K562 (cell line): ENCODE measurements at regions not wholly inside any gene's neighbourhood (a gene's known extent, or its start where the extent isn't known, plus 50 kb on each side); places are given as distances from the start of the nearest gene placed in this dataset.

ENCODE experiments used
- ATAC-seq: fragments of 200-7000 bp; cut with Tn5 transposase; 3 replicates; pipeline ENCODE4 v1.9.1; 2020; ENCODE audit warnings: moderate library complexity
- BruUV-seq: library from RNA; stranded (reverse); fragments of 400-500 nt; replicated peaks from 2 replicates; lab custom pipeline; 2021; lab: Mats Ljungman, UMichigan
- CTCF ChIA-PET: fragments of 300-600 bp; formaldehyde crosslinking; extraction: SDS; loops from one replicate; lab custom pipeline; 2021; ENCODE audit warnings: low intra/inter-chr PET ratio; lab: Yijun Ruan, JAX
- POLR2A ChIA-PET: fragments of 300-600, 350-650 bp; sonication (Branson Sonifier 250); formaldehyde crosslinking; extraction: SDS; loops from one replicate; lab custom pipeline; 2021; ENCODE audit warnings: antibody characterized with exemption, inconsistent platforms; lab: Yijun Ruan, JAX
- DNase-seq, 4 experiments: peaks; one replicate each; pipeline versions ENCODE4 v3.0.0 to v3.0.0-alpha.2; 2011 to 2018; ENCODE audit warnings: low spot score in 3 of 4, mixed read lengths in 3 of 4; ENCODE audit errors: extremely low read depth in 1 of 4
- FAIRE-seq: peaks from 2 replicates; lab custom pipeline; 2011; peaks lifted over from hg19 to GRCh38; lab: Jason Lieb, UNC
- H2AFZ ChIP-seq: 2 replicates; pipeline ENCODE4 v1.6.0; 2011; ENCODE audit warnings: low read depth, low read length, control low read depth, inconsistent platforms
- H3K27ac ChIP-seq: fragments of 200-600 bp; 3 replicates; pipeline ENCODE4 v1.8.0; 2011; ENCODE audit warnings: low read depth, mild to moderate bottlenecking, control low read depth, inconsistent platforms, low read length, moderate library complexity, mixed read lengths; ENCODE audit errors: extremely low read depth
- H3K27me3 ChIP-seq, 2 experiments: fragments of 300-600 bp in 1 of 2; 2 replicates in 1 of 2; 3 replicates in 1 of 2; pipeline versions ENCODE4 v1.6.0 to v1.8.0; 2011; ENCODE audit warnings: inconsistent platforms in 2 of 2, low read length in 2 of 2, mild to moderate bottlenecking in 1 of 2, mixed read lengths in 1 of 2, moderate library complexity in 1 of 2; ENCODE audit not compliant: control insufficient read depth in 2 of 2, insufficient read depth in 2 of 2
- H3K36me3 ChIP-seq: fragments of 300-600 bp; 3 replicates; pipeline ENCODE4 v1.8.0; 2011; ENCODE audit warnings: mild to moderate bottlenecking, low read length, inconsistent platforms; ENCODE audit not compliant: control insufficient read depth, insufficient read depth
- H3K4me1 ChIP-seq, 2 experiments: fragments of 200-600 bp in 1 of 2; replicated peaks in 1 of 2; 2 replicates in 1 of 2; 3 replicates in 1 of 2; pipeline versions ENCODE4 v1.5.1 to v1.8.0; 2011; ENCODE audit warnings: inconsistent platforms in 2 of 2, low read length in 2 of 2, mild to moderate bottlenecking in 1 of 2, mixed read lengths in 1 of 2, moderate library complexity in 1 of 2; ENCODE audit not compliant: control insufficient read depth in 2 of 2, insufficient read depth in 2 of 2
- H3K4me2 ChIP-seq: 2 replicates; pipeline ENCODE4 v1.6.1; 2011; ENCODE audit warnings: low read length, control low read depth, inconsistent platforms, mixed read lengths; ENCODE audit not compliant: insufficient read depth
- H3K4me3 ChIP-seq: fragments of 200-600 bp; sonication (generic), shearing (Covaris generic); 2 replicates; pipeline ENCODE4 v1.5.1; 2016; ENCODE audit warnings: control low read depth, inconsistent platforms
- H3K79me2 ChIP-seq: fragments of 200-600 bp; 3 replicates; pipeline ENCODE4 v1.8.0; 2011; ENCODE audit warnings: low read length, inconsistent platforms; ENCODE audit not compliant: control insufficient read depth, insufficient read depth
- H3K9ac ChIP-seq, 2 experiments: 2 replicates each; pipeline versions ENCODE4 v1.6.0 to v1.6.1; 2011; ENCODE audit warnings: low read depth in 2 of 2, low read length in 2 of 2, control low read depth in 1 of 2, inconsistent platforms in 1 of 2, mild to moderate bottlenecking in 1 of 2, mixed read lengths in 1 of 2; ENCODE audit not compliant: insufficient read depth in 1 of 2
- H3K9me1 ChIP-seq: one replicate; pipeline ENCODE4 v1.6.0; 2011; ENCODE audit warnings: inconsistent platforms, mild to moderate bottlenecking, low read length, moderate library complexity; ENCODE audit not compliant: control insufficient read depth, insufficient read depth
- H3K9me3 ChIP-seq: replicated peaks from 2 replicates; pipeline ENCODE4 v1.5.1; 2011; ENCODE audit warnings: low read depth, low read length, inconsistent platforms; ENCODE audit not compliant: control insufficient read depth, insufficient read depth
- H4K20me1 ChIP-seq: replicated peaks from 2 replicates; pipeline ENCODE4 v1.6.1; 2011; ENCODE audit warnings: low read length, inconsistent platforms, mixed read lengths; ENCODE audit not compliant: control insufficient read depth, insufficient read depth
- EP400 ChIP-seq: fragments of 450-650 bp; IDR thresholded peaks from 2 replicates; pipeline ENCODE4 v1.6.1; 2017; ENCODE audit warnings: antibody characterized with exemption, mild to moderate bottlenecking, moderate library complexity
- FOSL1 ChIP-seq: fragments of 200-800 bp; sonication (Bioruptor generic); conservative IDR thresholded peaks from 2 replicates; pipeline ENCODE4 v1.6.1; 2016; ENCODE audit warnings: missing genetic modification characterization, missing compliant biosample characterization
- IFI16 ChIP-seq: fragments of 250-450 bp; sonication (Bioruptor Pico); IDR thresholded peaks from 2 replicates; pipeline ENCODE4 v2.1.2; 2022; ENCODE audit warnings: mild to moderate bottlenecking, inconsistent platforms
- NFIX ChIP-seq: fragments of 250-450 bp; sonication (Bioruptor Pico); IDR thresholded peaks from 2 replicates; pipeline ENCODE4 v1.4.0; 2020; ENCODE audit warnings: low read depth, mild to moderate bottlenecking, moderate library complexity
- RBM17 ChIP-seq: fragments of 200-400 bp; formaldehyde crosslinking; IDR thresholded peaks from 2 replicates; pipeline ENCODE4 v1.6.1; 2017; ENCODE audit warnings: low read depth, mild to moderate bottlenecking, low read length, borderline replicate concordance
- SAFB2 ChIP-seq: fragments of 200-400 bp; formaldehyde crosslinking; IDR thresholded peaks from 2 replicates; pipeline ENCODE4 v1.6.1; 2018; ENCODE audit warnings: borderline replicate concordance, low read length, low read depth, moderate library complexity; ENCODE audit not compliant: severe bottlenecking
- TEAD1 ChIP-seq, 2 experiments: fragments of 450-650 bp in 1 of 2; sonication (generic) in 1 of 2; formaldehyde crosslinking; IDR thresholded peaks; 2 replicates each; pipeline versions ENCODE4 v1.4.0 to v1.8.0; 2020 to 2022; ENCODE audit warnings: mild to moderate bottlenecking in 2 of 2, missing genetic modification reagents in 1 of 2
- TFAP4 ChIP-seq: sonication (generic); formaldehyde crosslinking; IDR thresholded peaks from 2 replicates; pipeline ENCODE4 v1.8.0; 2022; ENCODE audit warnings: missing genetic modification reagents, mild to moderate bottlenecking, moderate library complexity, borderline replicate concordance
- ZBTB8A ChIP-seq: fragments of 450-650 bp; IDR thresholded peaks from 2 replicates; pipeline ENCODE4 v1.6.1; 2018; ENCODE audit warnings: mild to moderate bottlenecking, moderate library complexity; ENCODE audit not compliant: partially characterized antibody
- ZC3H4 ChIP-seq: sonication (generic); formaldehyde crosslinking; IDR thresholded peaks from 2 replicates; pipeline ENCODE4 v1.9.0; 2021; ENCODE audit warnings: missing genetic modification reagents, borderline replicate concordance
- ZNF133 ChIP-seq: fragments of 250-450 bp; sonication (Bioruptor Pico); IDR thresholded peaks from 2 replicates; pipeline ENCODE4 v1.4.0; 2020; ENCODE audit warnings: mild to moderate bottlenecking
- ZNF175 ChIP-seq: fragments of 200-800 bp; sonication (Bioruptor generic); IDR thresholded peaks from 2 replicates; pipeline ENCODE4 v1.6.1; 2016; ENCODE audit warnings: low read depth, mild to moderate bottlenecking, missing genetic modification characterization, missing compliant biosample characterization
- ZNF217 ChIP-seq: sonication (generic); formaldehyde crosslinking; IDR thresholded peaks from 2 replicates; pipeline ENCODE4 v1.8.0; 2022; ENCODE audit warnings: mild to moderate bottlenecking, missing genetic modification reagents
- ZNF3 ChIP-seq: fragments of 250-450 bp; sonication (Bioruptor Pico); IDR thresholded peaks from 2 replicates; pipeline ENCODE4 v1.5.0; 2021; ENCODE audit warnings: mild to moderate bottlenecking, moderate library complexity
- ZNF445 ChIP-seq: fragments of 250-450 bp; sonication (Bioruptor Pico); IDR thresholded peaks from 2 replicates; pipeline ENCODE4 v1.4.0; 2020; ENCODE audit warnings: low read depth, mild to moderate bottlenecking, moderate library complexity
- ZNF75A ChIP-seq: fragments of 450-650 bp; formaldehyde crosslinking; IDR thresholded peaks from 2 replicates; pipeline ENCODE4 v1.4.0; 2020; ENCODE audit warnings: mild to moderate bottlenecking
- WGBS: fragments of 100-300 bp; shearing (Covaris generic); methylation state at CpG from one replicate; pipeline ENCODE4 v1.1.6; 2016; ENCODE audit warnings: low coverage, mixed read lengths; ENCODE audit not compliant: insufficient coverage; ENCODE audit errors: missing lambda C conversion rate; 5-methylcytosine and 5-hydroxymethylcytosine counted together
- in situ Hi-C: fragments of 300-500 bp; cut with MboI; formaldehyde crosslinking; loops from 4 replicates; pipeline ENCODE4 v1.15.0; 2018; ENCODE audit warnings: inconsistent platforms, mixed read lengths
- intact Hi-C: fragments of 100-400 bp; cut with micrococcal nuclease; formaldehyde crosslinking; loops from 2 replicates; pipeline ENCODE4 v1.14.2; 2022

GRCh38 chr1:221397606-221398005 lies 344.3 kb downstream of the DUSP10 start:
- Histone ChIP-seq H3K36me3 (no peaks in the 10 kb centered on the region), H3K79me2 (no peaks in the 10 kb centered on the region), H3K27ac (no peak overlapping the region), H3K9me1 (no peaks in the 10 kb centered on the region), H4K20me1 (no peaks in the 10 kb centered on the region), H2AFZ (no peak overlapping the region), H3K27me3 (no peaks in the 10 kb centered on the region), H3K4me3 (no peak overlapping the region), H3K4me1 (no peaks in the 10 kb centered on the region), H3K9me3 (no peaks in the 10 kb centered on the region; the same call in 1 of the 2 replicates), H3K9ac (no peak overlapping the region), H3K4me2 (no peak overlapping the region)
- CTCF ChIA-PET: no interaction called here
- TF ChIP-seq SAFB2 (no peak), NFIX (CRISPR knock-in tag) (no peak), TEAD1 (CRISPR knock-in tag; IDR thresholded peaks at IDR 0.05) (no peak), RBM17 (no peak), ZNF445 (CRISPR knock-in tag) (no peak), ZC3H4 (CRISPR knock-in tag) (no peak), ZNF3 (CRISPR knock-in tag) (no peak), ZNF133 (CRISPR knock-in tag) (no peak), EP400 (no peak), ZNF175 (no peak), IFI16 (CRISPR knock-in tag) (no peak), ZBTB8A (no peak), ZNF75A (CRISPR knock-in tag) (no peak), FOSL1 (no peak), TFAP4 (no peak), ZNF217 (no peak)
- FAIRE-seq: no peak
- POLR2A ChIA-PET: no interaction called here
- DNase-seq: no peak
- ATAC-seq: no peak
- 0% methylated on average over 3 of the region's 3 CpGs for WGBS
- in situ Hi-C loops (no loop called here), intact Hi-C loops (no loop called here)
- no TSS peak for BruUV-seq
